ENCODE measurements at regions not wholly inside any gene's neighbourhood (a gene's known extent, or its start where the extent isn't known, plus 50 kb on each side); places are given as distances from the start of the nearest gene placed in this dataset.
"Not testable (repeated sequence)": the region's sequence is repeated elsewhere in the genome, so short reads cannot be mapped to it uniquely, and the experiment has no call there.

DNA sequence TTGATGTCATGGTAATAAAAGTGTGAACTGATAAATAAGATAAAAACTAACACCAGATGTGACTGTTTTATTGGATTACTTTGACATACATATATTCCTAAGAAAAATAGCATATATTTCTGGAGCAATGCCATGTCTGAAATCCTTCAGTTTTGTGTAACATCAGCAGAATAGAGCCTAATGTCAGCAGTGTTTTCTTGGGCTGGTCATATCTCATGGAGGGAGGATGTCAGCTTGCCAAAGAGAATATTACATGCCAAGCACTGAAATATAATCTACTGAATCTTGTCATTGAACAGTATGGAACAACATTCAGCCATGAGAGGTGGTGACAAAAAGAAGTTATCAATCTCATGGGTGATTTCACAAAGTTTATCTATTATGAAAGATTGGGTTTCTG lies 220.3 kb downstream of the KLHL28 start:
- Histone ChIP-seq H3K4me1 (no peaks in the 10 kb centered on the region), H3K9me3 (no peaks in the 10 kb centered on the region), H3K4me3 (no peak overlapping the region), H3K27ac (no peak overlapping the region), H3K27me3 (no peaks in the 10 kb centered on the region), H3K36me3 (no peaks in the 10 kb centered on the region)
- DNase-seq, result no peak
- TF ChIP-seq, protein P1, sequence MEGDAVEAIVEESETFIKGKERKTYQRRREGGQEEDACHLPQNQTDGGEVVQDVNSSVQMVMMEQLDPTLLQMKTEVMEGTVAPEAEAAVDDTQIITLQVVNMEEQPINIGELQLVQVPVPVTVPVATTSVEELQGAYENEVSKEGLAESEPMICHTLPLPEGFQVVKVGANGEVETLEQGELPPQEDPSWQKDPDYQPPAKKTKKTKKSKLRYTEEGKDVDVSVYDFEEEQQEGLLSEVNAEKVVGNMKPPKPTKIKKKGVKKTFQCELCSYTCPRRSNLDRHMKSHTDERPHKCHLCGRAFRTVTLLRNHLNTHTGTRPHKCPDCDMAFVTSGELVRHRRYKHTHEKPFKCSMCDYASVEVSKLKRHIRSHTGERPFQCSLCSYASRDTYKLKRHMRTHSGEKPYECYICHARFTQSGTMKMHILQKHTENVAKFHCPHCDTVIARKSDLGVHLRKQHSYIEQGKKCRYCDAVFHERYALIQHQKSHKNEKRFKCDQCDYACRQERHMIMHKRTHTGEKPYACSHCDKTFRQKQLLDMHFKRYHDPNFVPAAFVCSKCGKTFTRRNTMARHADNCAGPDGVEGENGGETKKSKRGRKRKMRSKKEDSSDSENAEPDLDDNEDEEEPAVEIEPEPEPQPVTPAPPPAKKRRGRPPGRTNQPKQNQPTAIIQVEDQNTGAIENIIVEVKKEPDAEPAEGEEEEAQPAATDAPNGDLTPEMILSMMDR (IDR thresholded peaks at IDR 0.05), result no peak
- TF ChIP-seq POLR2A (IDR thresholded peaks at IDR 0.05), result no peak

DNA sequence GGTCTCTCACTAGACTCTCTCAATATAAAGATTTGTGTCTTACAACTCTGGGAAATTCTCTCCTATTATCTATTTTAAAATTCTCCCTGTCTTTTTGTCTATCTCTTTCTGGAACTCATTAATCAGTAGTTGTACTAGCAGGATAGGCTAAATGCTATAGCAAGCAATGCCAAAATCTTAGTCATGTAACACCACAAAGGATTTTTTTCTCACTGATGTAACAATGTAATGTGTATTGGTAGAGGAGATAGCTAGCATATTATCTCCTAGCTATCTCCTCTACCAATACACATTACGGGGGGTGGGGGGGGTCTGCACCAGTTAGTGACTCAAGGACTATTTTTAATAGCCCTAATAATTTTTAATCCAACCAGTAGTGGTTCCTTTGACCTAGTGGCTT lies 225.4 kb downstream of the KLHL28 start:
- Histone ChIP-seq H3K27me3 (no peaks in the 10 kb centered on the region), H3K4me1 (no peaks in the 10 kb centered on the region), H3K36me3 (no peaks in the 10 kb centered on the region), H3K9me3 (no peaks in the 10 kb centered on the region), H3K27ac (no peak overlapping the region), H3K4me3 (no peak overlapping the region)
- no peak for TF ChIP-seq POLR2A (IDR thresholded peaks at IDR 0.05)
- TF ChIP-seq, protein P1 (IDR thresholded peaks at IDR 0.05), result no peak
- no peak for DNase-seq

DNA sequence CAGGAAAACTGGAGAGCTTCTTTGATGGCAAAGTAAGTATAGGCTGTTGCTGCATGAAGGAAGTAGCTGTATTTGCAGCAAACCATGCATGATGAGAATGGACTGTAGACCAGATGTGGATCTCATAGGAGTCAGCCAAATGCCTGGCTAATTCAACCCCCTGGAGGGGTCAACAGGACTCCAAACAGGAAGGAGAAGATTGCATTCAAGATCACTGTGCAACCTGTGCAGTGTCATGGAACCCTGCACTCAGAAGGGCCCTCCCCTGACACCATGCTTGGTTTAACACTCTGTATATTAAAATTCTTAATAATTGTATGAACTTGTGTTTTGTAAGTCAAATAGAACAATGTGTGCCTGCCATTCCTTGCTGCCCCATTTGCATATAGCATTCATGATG lies 225.1 kb upstream of the FSCB start:
- no peaks in the 10 kb centered on the region for H3K9me3 ChIP-seq
- DNase-seq, result no peak
- H3K36me3 ChIP-seq, result no peaks in the 10 kb centered on the region
- no peak for TF ChIP-seq POLR2A (IDR thresholded peaks at IDR 0.05)
- TF ChIP-seq, protein P1 (IDR thresholded peaks at IDR 0.05), result no peak
- no peaks in the 10 kb centered on the region for H3K4me1 ChIP-seq
- no peak overlapping the region for H3K27ac ChIP-seq
- H3K27me3 ChIP-seq, result no peaks in the 10 kb centered on the region
- H3K4me3 ChIP-seq, result no peak overlapping the region

DNA sequence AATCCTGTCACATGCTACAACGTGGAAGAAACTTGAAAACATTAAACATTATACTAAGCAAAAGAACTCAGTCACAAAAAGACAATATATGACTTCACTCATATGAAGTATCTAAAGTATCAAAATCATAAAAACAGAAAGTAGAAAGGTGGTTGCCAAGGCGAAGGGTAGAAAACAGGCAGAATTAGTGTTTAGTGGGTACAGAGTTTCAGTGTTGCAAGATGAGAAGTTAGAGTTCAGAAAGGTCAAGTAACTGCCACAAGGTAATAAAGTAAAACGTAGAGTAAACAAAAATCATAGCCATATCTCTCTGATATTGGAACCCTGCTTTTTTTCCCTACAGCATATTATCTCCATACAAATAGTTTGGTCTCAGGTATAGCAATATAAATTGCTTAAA lies 223.8 kb upstream of the FSCB start:
- Histone ChIP-seq H3K27me3 (no peaks in the 10 kb centered on the region), H3K36me3 (no peaks in the 10 kb centered on the region), H3K9me3 (no peaks in the 10 kb centered on the region), H3K4me1 (no peaks in the 10 kb centered on the region), H3K4me3 (no peak overlapping the region), H3K27ac (no peak overlapping the region)
- DNase-seq, result no peak
- TF ChIP-seq, protein P1 (IDR thresholded peaks at IDR 0.05), result no peak
- no peak for TF ChIP-seq POLR2A (IDR thresholded peaks at IDR 0.05)

DNA sequence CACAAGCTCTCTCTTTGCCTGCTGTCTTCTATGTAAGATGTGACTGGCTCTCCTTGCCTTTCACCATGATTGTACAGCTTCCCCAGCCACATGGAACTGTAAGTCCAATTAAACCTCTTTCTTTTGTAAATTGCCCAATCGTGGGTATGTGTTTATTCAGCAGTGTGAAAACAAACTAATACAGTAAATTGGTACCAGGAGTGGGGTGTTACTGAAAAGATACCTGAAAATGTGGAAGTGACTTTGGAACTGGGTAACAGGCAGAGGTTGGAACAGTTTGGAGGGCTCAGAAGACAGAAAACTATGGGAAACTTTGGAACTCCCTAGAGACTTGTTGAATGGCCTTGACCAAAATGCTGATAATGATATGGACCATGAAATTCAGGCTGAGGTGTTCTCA lies 214.3 kb upstream of the FSCB start:
- H3K27ac ChIP-seq, H3K4me1 ChIP-seq, H3K4me3 ChIP-seq, H3K27me3 ChIP-seq, H3K9me3 ChIP-seq, H3K36me3 ChIP-seq, DNase-seq: not testable (repeated sequence)

DNA sequence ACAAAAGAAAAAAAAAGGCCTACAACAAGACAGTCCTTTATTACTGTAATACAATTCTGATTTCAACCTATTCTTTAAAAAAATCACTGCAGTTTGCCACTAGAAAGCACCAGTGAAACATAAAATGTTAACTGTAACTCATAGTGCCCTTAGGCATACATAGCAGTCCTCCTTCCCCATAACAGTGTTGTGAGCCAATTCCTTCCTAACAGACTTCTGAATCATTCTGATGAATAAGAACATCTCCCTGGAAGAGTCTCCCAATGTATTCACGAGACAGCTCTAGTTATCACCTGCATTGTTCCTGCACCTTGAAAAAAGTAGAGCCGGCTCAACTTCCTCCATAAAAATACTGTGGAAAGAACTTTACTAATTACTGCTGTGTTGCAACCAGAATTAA lies 213.6 kb upstream of the FSCB start:
- peaks cover 0 to 8% (median 3%) of the 10 kb centered on the region in 4 donors for H3K9me3 ChIP-seq
- no peaks in the 10 kb centered on the region for H3K36me3 ChIP-seq
- H3K4me3 ChIP-seq, result no peak overlapping the region
- H3K27ac ChIP-seq, result no peak overlapping the region
- TF ChIP-seq POLR2A (IDR thresholded peaks at IDR 0.05), result no peak
- TF ChIP-seq, protein P1 (IDR thresholded peaks at IDR 0.05), result no peak
- H3K27me3 ChIP-seq, result no peaks in the 10 kb centered on the region
- DNase-seq, result no peak
- H3K4me1 ChIP-seq, result no peaks in the 10 kb centered on the region

Data from Peyer's patch (tissue), 4 donors.